PC-9 (cell line): ENCODE measurements at regions not wholly inside any gene's neighbourhood (a gene's known extent, or its start where the extent isn't known, plus 50 kb on each side); places are given as distances from the start of the nearest gene placed in this dataset.
"Not testable (repeated sequence)": the region's sequence is repeated elsewhere in the genome, so short reads cannot be mapped to it uniquely, and the experiment has no call there.

Source experiments
- BruUV-seq: library from RNA; stranded (reverse); fragments of 400-500 nt; replicated peaks from 2 replicates; lab custom pipeline; 2021; lab: Mats Ljungman, UMichigan
- CTCF ChIA-PET: fragments of 300-600 bp; sonication (Branson Sonifier 250); formaldehyde crosslinking; loops from one replicate; lab custom pipeline; 2022; ENCODE audit warnings: antibody characterized with exemption; lab: Charles Lee
- POLR2A ChIA-PET: fragments of 300-600 bp; sonication (Branson Sonifier 250); formaldehyde crosslinking; loops from one replicate; lab custom pipeline; 2022; ENCODE audit warnings: antibody characterized with exemption; ENCODE audit not compliant: unreplicated experiment; lab: Charles Lee
- DNase-seq, 2 experiments: peaks; one replicate each; pipeline versions ENCODE4 v3.0.0 to v3.0.0-alpha.2; 2015 to 2022; ENCODE audit warnings: mixed read lengths in 1 of 2
- H2AFZ ChIP-seq: fragments of 200-600 bp; sonication (generic); 2 replicates; pipeline ENCODE4 v1.8.1; 2017; ENCODE audit warnings: antibody characterized with exemption
- H3F3A ChIP-seq: fragments of 200-600 bp; sonication (generic); 2 replicates; pipeline ENCODE4 v1.8.1; 2017; ENCODE audit warnings: antibody characterized with exemption, mild to moderate bottlenecking, low read depth; ENCODE audit not compliant: insufficient read depth
- H3K27ac ChIP-seq: fragments of 200-600 bp; sonication (generic); 2 replicates; pipeline ENCODE4 v1.6.1; 2016; ENCODE audit warnings: mixed run types
- H3K27me3 ChIP-seq: fragments of 200-600 bp; sonication (generic); 2 replicates; pipeline ENCODE4 v1.6.1; 2016; ENCODE audit warnings: low read depth, mixed run types; ENCODE audit not compliant: insufficient read depth
- H3K36me3 ChIP-seq: fragments of 200-600 bp; sonication (generic); 2 replicates; pipeline ENCODE4 v1.6.1; 2016; ENCODE audit warnings: low read depth, mixed run types
- H3K4me1 ChIP-seq: fragments of 200-600 bp; sonication (generic); replicated peaks from 2 replicates; pipeline ENCODE4 v1.6.1; 2016; ENCODE audit warnings: mixed run types; ENCODE audit not compliant: insufficient read depth
- H3K4me2 ChIP-seq: fragments of 200-600 bp; sonication (generic); 2 replicates; pipeline ENCODE4 v1.6.1; 2017; ENCODE audit warnings: mixed run types
- H3K4me3 ChIP-seq: fragments of 200-600 bp; sonication (generic); 2 replicates; pipeline ENCODE4 v1.6.1; 2016; ENCODE audit warnings: mixed run types
- H3K79me2 ChIP-seq: fragments of 200-600 bp; sonication (generic); 2 replicates; pipeline ENCODE4 v1.6.1; 2017; ENCODE audit warnings: low read depth, mixed run types
- H3K9me2 ChIP-seq: fragments of 200-600 bp; sonication (generic); 2 replicates; pipeline ENCODE4 v1.8.1; 2017; ENCODE audit warnings: mild to moderate bottlenecking; ENCODE audit not compliant: insufficient read depth
- H3K9me3 ChIP-seq: fragments of 200-600 bp; sonication (generic); 2 replicates; pipeline ENCODE4 v1.8.1; 2016; ENCODE audit warnings: low read depth; ENCODE audit not compliant: insufficient read depth
- H4K20me1 ChIP-seq: fragments of 200-600 bp; sonication (generic); 2 replicates; pipeline ENCODE4 v1.8.1; 2017; ENCODE audit not compliant: insufficient read depth
- EZH2 ChIP-seq: fragments of 200-600 bp; sonication (generic); IDR thresholded peaks from 2 replicates; pipeline ENCODE4 v1.8.0; 2017; ENCODE audit warnings: antibody characterized with exemption, low read depth
- intact Hi-C: fragments of 100-400 bp; cut with micrococcal nuclease; formaldehyde crosslinking; loops from one replicate; pipeline ENCODE4 v1.10.0; 2022; ENCODE audit not compliant: unreplicated experiment
- TF ChIP-seq, protein P1 (sequence below): fragments of 200-600 bp; sonication (generic); conservative IDR thresholded peaks from 2 replicates; pipeline ENCODE4 v1.6.1; 2017; ENCODE audit warnings: mixed run types, antibody characterized with exemption, mild to moderate bottlenecking, moderate library complexity

DNA sequence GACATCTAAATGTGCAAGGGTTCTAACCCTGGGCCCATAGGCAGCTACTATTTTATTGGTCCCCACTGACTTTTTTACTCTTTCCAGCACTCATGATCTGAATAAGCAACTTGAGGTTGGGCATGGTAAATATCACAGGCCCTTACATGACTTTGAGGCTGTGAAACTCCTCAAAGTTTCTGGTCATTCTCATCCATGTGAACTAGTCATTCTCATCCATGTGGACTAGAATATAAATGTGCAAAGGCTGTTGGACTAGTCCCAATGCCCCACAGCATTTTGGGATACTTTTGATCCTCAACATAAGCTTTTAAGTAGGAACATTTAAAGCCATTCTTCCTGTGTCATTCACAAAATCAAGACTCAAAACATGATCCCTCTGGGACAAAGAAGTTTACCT is 290.7 kb upstream of the PPARGC1A start:
- POLR2A ChIA-PET: no interaction called here
- no TSS peak for BruUV-seq
- CTCF ChIA-PET: no interaction called here

DNA sequence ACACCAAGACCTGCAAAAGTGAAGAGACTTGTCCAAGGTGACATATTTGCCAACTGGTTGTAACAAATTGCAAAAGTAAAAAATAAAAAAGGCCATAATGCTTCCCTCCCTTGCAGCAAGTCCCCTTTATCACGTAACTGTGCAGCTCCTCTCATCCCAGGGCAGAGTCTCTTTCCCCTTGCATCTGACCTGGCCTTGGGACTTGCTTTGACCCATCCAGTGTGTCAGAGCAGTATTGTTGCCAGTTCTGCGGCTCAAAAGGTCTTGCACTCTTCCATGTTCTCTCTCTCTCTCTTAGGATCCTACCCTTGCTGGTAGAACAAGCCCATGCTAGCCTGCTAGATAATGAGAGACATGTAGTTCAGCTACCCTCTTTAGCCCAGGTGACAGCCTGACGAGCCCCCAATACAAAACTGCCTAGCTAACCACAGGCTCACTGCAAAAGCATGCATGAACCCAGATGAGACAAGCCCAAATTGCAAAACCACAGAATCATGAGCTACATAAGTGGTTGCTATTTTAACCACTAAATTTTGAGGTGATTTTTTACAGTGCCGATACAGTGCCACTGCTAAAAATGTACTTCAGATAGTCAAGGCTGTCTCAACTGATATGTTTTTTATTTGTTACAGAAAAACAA is 289.5 kb upstream of the PPARGC1A start:
- intact Hi-C loops: no loop called here
- Histone ChIP-seq H3K4me3 (no peak overlapping the region), H3K4me2 (no peak overlapping the region), H3K9me3 (no peaks in the 10 kb centered on the region), H2AFZ (no peak overlapping the region), H3K9me2 (no peaks in the 10 kb centered on the region), H3F3A (no peaks in the 10 kb centered on the region), H3K27ac (no peak overlapping the region), H3K79me2 (no peaks in the 10 kb centered on the region), H3K27me3 (peaks cover 16% of the 10 kb centered on the region; the same call in 1 of the 2 replicates), H4K20me1 (no peaks in the 10 kb centered on the region), H3K4me1 (no peaks in the 10 kb centered on the region), H3K36me3 (no peaks in the 10 kb centered on the region)
- DNase-seq: no peak
- ChIA-PET POLR2A (no interaction called here), CTCF (no interaction called here)
- TF ChIP-seq, protein P1, sequence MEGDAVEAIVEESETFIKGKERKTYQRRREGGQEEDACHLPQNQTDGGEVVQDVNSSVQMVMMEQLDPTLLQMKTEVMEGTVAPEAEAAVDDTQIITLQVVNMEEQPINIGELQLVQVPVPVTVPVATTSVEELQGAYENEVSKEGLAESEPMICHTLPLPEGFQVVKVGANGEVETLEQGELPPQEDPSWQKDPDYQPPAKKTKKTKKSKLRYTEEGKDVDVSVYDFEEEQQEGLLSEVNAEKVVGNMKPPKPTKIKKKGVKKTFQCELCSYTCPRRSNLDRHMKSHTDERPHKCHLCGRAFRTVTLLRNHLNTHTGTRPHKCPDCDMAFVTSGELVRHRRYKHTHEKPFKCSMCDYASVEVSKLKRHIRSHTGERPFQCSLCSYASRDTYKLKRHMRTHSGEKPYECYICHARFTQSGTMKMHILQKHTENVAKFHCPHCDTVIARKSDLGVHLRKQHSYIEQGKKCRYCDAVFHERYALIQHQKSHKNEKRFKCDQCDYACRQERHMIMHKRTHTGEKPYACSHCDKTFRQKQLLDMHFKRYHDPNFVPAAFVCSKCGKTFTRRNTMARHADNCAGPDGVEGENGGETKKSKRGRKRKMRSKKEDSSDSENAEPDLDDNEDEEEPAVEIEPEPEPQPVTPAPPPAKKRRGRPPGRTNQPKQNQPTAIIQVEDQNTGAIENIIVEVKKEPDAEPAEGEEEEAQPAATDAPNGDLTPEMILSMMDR: no peak
- TF ChIP-seq EZH2: no peak
- BruUV-seq: no TSS peak

More for the DNA sequence above, 290.7 kb upstream of the PPARGC1A start:
- no peaks in the 10 kb centered on the region for H3K9me3 ChIP-seq
- no peaks in the 10 kb centered on the region for H3K36me3 ChIP-seq
- no peak overlapping the region for H3K4me2 ChIP-seq
- H3K79me2 ChIP-seq: no peaks in the 10 kb centered on the region
- peaks cover 18% of the 10 kb centered on the region; the same call in 1 of the 2 replicates for H3K27me3 ChIP-seq
- H3K4me3 ChIP-seq: no peak overlapping the region
- intact Hi-C loops: no loop called here
- no peak for TF ChIP-seq EZH2
- TF ChIP-seq, protein P1: no peak
- no peaks in the 10 kb centered on the region for H3F3A ChIP-seq
- H3K9me2 ChIP-seq: no peaks in the 10 kb centered on the region
- DNase-seq: no peak
- no peak overlapping the region for H3K27ac ChIP-seq
- H4K20me1 ChIP-seq: no peaks in the 10 kb centered on the region
- no peak overlapping the region for H2AFZ ChIP-seq
- H3K4me1 ChIP-seq: no peaks in the 10 kb centered on the region

DNA sequence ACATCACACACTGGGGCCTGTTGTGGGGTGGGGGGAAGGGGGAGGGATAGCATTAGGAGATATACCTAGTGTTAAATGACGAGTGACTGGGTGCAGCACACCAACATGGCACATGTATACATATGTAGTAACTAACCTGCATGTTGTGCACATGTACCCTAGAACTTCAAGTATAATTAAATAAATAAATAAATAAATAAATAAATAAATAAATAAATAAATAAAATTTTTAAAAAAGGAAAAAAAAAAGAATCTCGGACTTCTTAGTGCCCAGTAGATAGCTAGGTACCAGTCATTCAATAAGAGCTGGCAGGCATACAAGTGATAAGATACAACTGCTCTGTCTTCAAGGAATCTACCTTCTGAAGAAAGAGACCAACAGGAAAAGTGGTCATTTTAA is 287.6 kb upstream of the PPARGC1A start:
- H2AFZ ChIP-seq, DNase-seq, H3K4me2 ChIP-seq, H3K36me3 ChIP-seq, H4K20me1 ChIP-seq, H3K79me2 ChIP-seq, POLR2A ChIA-PET, H3F3A ChIP-seq, CTCF ChIA-PET, H3K27me3 ChIP-seq, H3K27ac ChIP-seq, intact Hi-C loops, H3K9me3 ChIP-seq, H3K9me2 ChIP-seq, BruUV-seq, H3K4me1 ChIP-seq, H3K4me3 ChIP-seq: not testable (repeated sequence)

DNA sequence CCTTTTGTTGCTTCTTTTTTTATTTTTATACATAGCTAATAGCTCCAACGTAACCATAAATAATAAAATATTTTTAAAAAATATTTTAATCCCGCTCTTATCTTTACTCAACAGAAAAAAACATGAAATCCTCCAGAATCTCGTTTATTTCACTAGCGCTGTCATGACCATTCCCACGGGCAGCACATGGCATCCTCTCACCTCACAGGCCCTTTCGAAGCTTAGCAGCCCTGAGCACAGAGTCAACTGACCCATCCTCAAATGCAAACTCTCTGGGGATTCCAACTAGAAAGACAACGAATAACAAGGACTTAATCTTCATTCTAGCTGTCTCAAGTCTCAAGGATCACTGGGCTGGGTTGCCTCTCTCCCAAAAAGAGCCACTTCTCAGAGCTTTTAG is 285.9 kb upstream of the PPARGC1A start:
- H2AFZ ChIP-seq: no peak overlapping the region
- ChIA-PET CTCF (interaction anchor here (0.6 kb wide), 1 partner anchor 865 kb away, joined by 7 read pairs; no protein-coding TSS in a partner anchor), POLR2A (no interaction called here)
- no peaks in the 10 kb centered on the region for H3K9me2 ChIP-seq
- no peaks in the 10 kb centered on the region for H3K36me3 ChIP-seq
- no peaks in the 10 kb centered on the region for H3F3A ChIP-seq
- no peak for DNase-seq
- no peaks in the 10 kb centered on the region for H3K4me1 ChIP-seq
- TF ChIP-seq EZH2: no peak
- TF ChIP-seq, protein P1: no peak
- no peaks in the 10 kb centered on the region for H4K20me1 ChIP-seq
- H3K27me3 ChIP-seq: no peaks in the 10 kb centered on the region
- no peak overlapping the region for H3K4me3 ChIP-seq
- intact Hi-C loops: no loop called here
- no peaks in the 10 kb centered on the region for H3K79me2 ChIP-seq
- H3K27ac ChIP-seq: no peak overlapping the region
- H3K9me3 ChIP-seq: no peaks in the 10 kb centered on the region
- no peak overlapping the region for H3K4me2 ChIP-seq
- BruUV-seq: no TSS peak
